Thyroid gland (tissue), 4 donors: ENCODE measurements at regions not wholly inside any gene's neighbourhood (a gene's known extent, or its start where the extent isn't known, plus 50 kb on each side); places are given as distances from the start of the nearest gene placed in this dataset.

Experiments
- POLR2A ChIP-seq, 2 donors: fragments of 450-650 bp; IDR thresholded peaks; one replicate each; pipeline ENCODE4 v1.6.1; 2017; ENCODE audit warnings: antibody characterized with exemption in 2 of 2, mild to moderate bottlenecking in 2 of 2, moderate library complexity in 1 of 2
- TF ChIP-seq, protein P1 (sequence below), 6 experiments: fragments of 200-600 bp in 3 of 6; fragments of 450-650 bp in 3 of 6; sonication (generic) in 3 of 6; IDR thresholded peaks; one replicate each; pipeline ENCODE4 v1.5.1; 2016 to 2019; ENCODE audit warnings: antibody characterized with exemption in 6 of 6, mild to moderate bottlenecking in 2 of 6, inconsistent platforms in 1 of 6, moderate library complexity in 1 of 6

DNA sequence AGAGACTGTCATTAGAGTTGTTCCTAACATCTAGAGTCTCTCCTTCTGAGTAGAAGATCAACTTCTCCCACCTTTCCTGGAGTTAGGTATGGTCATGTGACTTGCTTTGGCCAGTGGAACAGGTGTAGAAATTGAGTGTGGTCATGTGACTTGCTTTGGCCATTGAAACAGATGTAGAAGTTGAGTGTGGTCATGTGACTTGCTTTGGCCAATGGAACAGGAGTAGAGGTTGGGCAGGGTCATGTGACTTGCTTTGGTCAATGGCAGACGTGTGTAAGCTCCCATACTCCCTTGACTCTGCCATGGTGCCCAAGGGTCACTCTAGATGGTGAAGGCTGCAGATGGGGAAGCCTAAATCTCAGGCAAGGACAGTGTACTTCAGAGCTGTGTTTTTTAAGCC is 306.0 kb downstream of the NPHP4 start:
- TF ChIP-seq, protein P1, sequence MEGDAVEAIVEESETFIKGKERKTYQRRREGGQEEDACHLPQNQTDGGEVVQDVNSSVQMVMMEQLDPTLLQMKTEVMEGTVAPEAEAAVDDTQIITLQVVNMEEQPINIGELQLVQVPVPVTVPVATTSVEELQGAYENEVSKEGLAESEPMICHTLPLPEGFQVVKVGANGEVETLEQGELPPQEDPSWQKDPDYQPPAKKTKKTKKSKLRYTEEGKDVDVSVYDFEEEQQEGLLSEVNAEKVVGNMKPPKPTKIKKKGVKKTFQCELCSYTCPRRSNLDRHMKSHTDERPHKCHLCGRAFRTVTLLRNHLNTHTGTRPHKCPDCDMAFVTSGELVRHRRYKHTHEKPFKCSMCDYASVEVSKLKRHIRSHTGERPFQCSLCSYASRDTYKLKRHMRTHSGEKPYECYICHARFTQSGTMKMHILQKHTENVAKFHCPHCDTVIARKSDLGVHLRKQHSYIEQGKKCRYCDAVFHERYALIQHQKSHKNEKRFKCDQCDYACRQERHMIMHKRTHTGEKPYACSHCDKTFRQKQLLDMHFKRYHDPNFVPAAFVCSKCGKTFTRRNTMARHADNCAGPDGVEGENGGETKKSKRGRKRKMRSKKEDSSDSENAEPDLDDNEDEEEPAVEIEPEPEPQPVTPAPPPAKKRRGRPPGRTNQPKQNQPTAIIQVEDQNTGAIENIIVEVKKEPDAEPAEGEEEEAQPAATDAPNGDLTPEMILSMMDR (IDR thresholded peaks at IDR 0.05), result no peak
- no peak for TF ChIP-seq POLR2A (IDR thresholded peaks at IDR 0.05)
